ENCODE measurements at regions not wholly inside any gene's neighbourhood (a gene's known extent, or its start where the extent isn't known, plus 50 kb on each side); places are given as distances from the start of the nearest gene placed in this dataset.

DNA sequence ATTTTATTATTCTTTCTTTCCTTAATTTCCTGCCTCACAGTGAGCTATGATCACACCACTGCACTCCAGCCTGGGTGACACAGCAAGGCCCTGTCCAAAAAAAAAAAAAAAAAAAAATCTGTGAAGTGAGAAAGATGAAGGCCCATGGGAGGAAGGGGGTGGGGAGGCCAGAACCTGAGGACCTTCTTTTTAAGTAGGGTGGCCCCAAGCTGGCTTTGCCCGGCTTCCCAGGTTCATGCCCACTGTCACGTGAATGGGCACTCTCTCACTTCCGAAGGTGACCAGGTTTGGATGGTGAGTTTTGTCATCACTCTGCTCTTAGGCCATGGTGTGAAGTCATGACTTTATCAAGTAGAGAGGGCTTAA lies 82.3 kb downstream of the TNFAIP2 start:
- TF ChIP-seq, protein P1, sequence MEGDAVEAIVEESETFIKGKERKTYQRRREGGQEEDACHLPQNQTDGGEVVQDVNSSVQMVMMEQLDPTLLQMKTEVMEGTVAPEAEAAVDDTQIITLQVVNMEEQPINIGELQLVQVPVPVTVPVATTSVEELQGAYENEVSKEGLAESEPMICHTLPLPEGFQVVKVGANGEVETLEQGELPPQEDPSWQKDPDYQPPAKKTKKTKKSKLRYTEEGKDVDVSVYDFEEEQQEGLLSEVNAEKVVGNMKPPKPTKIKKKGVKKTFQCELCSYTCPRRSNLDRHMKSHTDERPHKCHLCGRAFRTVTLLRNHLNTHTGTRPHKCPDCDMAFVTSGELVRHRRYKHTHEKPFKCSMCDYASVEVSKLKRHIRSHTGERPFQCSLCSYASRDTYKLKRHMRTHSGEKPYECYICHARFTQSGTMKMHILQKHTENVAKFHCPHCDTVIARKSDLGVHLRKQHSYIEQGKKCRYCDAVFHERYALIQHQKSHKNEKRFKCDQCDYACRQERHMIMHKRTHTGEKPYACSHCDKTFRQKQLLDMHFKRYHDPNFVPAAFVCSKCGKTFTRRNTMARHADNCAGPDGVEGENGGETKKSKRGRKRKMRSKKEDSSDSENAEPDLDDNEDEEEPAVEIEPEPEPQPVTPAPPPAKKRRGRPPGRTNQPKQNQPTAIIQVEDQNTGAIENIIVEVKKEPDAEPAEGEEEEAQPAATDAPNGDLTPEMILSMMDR (IDR thresholded peaks at IDR 0.05), result no peak
- TF ChIP-seq ZFX (IDR thresholded peaks at IDR 0.05; ENCODE audit: borderline replicate concordance), result no peak
